22Rv1 (cell line): ENCODE measurements at regions not wholly inside any gene's neighbourhood (a gene's known extent, or its start where the extent isn't known, plus 50 kb on each side); places are given as distances from the start of the nearest gene placed in this dataset.

Experiments
- ZFX ChIP-seq: fragments of 450-650 bp; IDR thresholded peaks from 2 replicates; pipeline ENCODE4 v1.6.1; 2017; ENCODE audit warnings: antibody characterized with exemption, borderline replicate concordance
- TF ChIP-seq, protein P1 (sequence below): fragments of 450-650 bp; IDR thresholded peaks from 2 replicates; pipeline ENCODE4 v1.5.1; 2017; ENCODE audit warnings: mild to moderate bottlenecking

- TF ChIP-seq, protein P1, sequence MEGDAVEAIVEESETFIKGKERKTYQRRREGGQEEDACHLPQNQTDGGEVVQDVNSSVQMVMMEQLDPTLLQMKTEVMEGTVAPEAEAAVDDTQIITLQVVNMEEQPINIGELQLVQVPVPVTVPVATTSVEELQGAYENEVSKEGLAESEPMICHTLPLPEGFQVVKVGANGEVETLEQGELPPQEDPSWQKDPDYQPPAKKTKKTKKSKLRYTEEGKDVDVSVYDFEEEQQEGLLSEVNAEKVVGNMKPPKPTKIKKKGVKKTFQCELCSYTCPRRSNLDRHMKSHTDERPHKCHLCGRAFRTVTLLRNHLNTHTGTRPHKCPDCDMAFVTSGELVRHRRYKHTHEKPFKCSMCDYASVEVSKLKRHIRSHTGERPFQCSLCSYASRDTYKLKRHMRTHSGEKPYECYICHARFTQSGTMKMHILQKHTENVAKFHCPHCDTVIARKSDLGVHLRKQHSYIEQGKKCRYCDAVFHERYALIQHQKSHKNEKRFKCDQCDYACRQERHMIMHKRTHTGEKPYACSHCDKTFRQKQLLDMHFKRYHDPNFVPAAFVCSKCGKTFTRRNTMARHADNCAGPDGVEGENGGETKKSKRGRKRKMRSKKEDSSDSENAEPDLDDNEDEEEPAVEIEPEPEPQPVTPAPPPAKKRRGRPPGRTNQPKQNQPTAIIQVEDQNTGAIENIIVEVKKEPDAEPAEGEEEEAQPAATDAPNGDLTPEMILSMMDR: no peak
- TF ChIP-seq ZFX: no peak
Observed at GRCh38 chr6:168739381-168739780, 298.4 kb downstream of the SMOC2 start.
